Fibroblast of skin of left quadriceps (primary cell): ENCODE measurements at regions not wholly inside any gene's neighbourhood (a gene's known extent, or its start where the extent isn't known, plus 50 kb on each side); places are given as distances from the start of the nearest gene placed in this dataset.

Source experiments
- DNase-seq, 2 experiments: peaks; one replicate each; pipeline ENCODE4 v3.0.0-alpha.2; 2013; ENCODE audit warnings: low read depth in 2 of 2

DNA sequence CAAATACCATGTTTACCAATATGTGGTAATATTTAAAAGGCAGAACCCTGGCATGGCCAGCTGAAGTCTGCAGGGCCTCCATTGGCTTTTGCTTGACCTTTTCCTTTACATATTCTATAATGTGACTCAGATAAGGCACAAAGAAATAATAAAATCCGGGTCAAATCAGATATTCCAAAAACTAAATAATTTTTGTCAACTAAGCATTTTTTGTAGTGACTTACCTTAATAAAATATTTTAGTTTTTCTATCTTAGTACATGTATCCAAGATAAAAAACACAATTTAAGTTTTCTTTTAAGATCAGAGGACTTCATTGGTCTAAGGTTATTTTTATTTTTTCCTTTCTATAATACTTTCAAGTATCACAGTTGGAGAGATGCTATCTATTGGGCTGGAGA lies 179.4 kb upstream of the ADAMTS5 start:
- no peak for DNase-seq

DNA sequence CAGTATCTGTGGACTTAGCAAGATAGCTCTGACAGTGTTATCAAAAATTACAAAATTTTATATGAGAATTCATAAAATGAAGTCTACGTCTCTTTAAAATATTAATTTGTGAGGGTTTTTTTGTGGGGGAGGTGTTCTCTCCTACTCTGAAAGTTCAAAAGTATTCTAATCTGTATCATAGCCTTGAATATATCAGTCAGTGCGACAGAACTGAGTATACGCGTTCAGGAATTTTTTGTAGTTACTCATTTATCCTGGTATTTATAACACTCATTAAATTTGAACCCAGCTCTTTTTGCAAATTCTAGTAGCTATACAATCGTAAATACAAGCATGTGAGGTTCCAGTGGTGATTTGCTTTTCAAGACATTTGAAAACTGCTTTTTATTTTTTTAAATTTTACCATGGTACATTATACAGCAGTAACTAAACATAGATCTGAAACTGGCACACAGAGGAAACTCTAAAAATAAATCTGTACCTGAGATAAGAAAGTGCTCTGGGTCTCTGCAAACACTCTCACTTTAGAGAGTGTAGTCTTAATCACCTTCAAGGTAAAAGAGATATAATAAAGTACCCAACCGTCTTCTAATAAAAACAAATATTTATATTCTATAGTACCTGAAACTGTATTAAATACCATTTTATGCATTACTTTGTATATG lies 178.4 kb upstream of the ADAMTS5 start:
- DNase-seq = no peak

DNA sequence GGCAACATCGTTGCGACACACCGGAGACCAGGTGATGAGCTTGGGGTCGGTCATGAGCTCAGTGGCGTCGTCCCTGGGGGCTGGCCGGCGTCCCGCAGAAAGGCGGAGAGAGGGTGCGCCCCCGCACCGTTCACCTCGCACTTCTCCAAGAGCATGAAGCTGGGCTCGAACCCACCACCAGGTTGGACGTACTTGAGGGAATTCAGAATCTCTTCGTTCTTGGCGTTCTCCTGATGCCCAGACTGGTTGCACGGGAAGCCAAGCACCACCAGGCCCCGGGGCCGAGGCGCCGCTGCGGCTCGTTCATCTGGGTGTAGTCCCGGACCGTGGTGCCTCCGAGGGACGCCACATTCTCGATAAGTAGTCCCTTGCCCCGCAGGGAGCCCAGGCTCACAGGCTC lies 176.6 kb upstream of the ADAMTS5 start:
- no peak for DNase-seq

GRCh38 chr21:27139526-27139925 lies 172.6 kb upstream of the ADAMTS5 start:
- no peak for DNase-seq

DNA sequence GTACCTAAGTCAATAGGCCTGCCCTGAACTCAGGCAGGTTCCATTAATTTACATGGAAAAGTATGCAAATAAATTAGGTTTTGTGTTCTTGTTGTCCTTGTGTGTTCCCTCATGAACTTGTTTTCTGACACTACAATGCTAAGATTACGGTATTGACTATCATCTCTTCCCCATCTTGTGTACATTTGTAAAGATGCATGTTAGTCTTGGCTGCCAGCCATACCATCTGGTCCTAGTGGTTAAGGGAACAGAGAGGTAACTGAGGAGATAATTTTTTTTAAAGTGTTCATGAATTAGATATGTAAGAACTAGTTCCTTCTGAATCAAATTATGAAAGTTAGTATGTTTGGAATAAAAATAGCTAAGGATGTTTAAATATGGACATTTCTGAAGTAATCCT lies 167.6 kb upstream of the ADAMTS5 start:
- peak in 1 of 2 experiments; percentile 24 for DNase-seq

DNA sequence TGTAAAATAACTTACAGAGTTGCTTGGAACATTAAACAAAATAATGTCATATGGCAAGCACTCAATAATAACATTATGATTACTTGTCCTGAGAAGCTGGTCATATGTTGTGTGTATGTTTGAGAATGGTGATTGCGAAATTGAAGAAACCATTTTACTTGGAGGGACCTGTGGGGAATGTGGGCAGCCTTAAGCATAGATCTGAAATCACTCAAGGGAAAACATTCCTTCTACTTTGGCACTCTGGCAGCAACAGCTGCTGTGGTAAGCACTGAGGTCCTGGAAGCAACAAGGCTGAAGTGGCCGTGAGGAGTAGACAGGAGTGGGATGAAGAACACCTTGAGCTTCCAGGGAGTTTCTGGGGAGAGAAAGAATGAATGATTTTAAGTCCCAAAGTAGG lies 165.4 kb upstream of the ADAMTS5 start:
- DNase-seq = peak; percentile 47 to 53

DNA sequence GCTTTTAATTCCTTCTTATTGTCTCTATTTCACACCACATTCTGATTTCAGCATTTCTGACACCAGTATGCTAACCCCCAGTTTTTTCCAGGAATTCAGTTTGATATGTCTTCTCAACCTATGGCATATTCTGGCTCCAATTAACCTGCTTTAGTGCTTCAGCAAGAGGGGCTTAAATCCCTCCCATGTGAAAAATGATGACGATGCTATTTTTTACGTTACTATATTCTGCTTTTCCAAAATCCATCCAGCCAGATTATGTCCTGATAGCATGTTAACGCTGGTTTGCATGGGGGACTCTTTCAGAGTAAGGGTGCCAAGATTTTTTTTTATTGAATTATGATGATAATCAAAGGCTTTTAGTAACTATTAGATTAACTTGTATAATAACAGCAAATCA lies 163.3 kb upstream of the ADAMTS5 start:
- no peak for DNase-seq

GRCh38 chr21:27129694-27130093 lies 162.8 kb upstream of the ADAMTS5 start:
- DNase-seq = no peak

DNA sequence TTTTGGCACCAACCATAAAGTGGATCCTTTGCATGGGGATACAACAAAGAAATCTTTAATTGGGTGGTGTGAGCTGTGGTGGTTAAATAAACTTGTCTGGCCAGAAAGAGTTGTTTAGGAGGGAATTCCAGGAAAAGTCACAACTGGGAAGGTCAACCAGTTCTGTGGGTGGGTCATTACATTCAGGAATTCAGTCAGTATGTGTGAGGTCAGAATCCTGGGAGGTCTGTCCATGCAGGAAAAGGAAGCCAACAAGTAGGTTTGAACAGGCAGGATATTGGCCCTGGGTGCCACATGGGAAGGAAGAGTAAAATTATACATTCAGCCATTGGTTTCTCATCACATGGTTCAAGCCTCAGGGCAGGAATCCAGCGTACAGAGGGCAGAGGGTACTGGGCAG lies 162.3 kb upstream of the ADAMTS5 start:
- no peak for DNase-seq

GRCh38 chr21:27126140-27126539 lies 159.3 kb upstream of the ADAMTS5 start:
- no peak for DNase-seq

- no peak for DNase-seq
Observed at GRCh38 chr21:27122686-27123085, 155.8 kb upstream of the ADAMTS5 start.

DNA sequence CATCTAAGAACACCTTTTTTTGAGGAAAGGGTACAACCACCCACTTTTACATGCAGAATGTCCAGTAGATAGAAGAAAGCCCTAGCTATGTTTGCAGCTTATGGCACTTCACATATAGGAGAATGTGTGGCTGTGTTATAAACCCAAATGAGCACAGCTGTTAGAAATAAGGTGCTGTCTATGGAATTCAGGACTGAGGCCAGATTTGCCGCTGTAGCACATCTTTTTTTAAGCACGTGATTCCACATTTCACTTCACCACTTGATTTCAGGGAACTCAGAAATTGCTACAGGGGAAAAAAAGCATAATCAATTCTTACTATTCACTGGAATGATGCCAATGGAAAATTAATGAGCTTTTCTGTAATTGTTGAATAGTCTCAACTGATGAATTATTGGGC lies 147.2 kb upstream of the ADAMTS5 start:
- no peak for DNase-seq

- no peak for DNase-seq
Observed at GRCh38 chr21:27112186-27112585, 145.3 kb upstream of the ADAMTS5 start.

DNA sequence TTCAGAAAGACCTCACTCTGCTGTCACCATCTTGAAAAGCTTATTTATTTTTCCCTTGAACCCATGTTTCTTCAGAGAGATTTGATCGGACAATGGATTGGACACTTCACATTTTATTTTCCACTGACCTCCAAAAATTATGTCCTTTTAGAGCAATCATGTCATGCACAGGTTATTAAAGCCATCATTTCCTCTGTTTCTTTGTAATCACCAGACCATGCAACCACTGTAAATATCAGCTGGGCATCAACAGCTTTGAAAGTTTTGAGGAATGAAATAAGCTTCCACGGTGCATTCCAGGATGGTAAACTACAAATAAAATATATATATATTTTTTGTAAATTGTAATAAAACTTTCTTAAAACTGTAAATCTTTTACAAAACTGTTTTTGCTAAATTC lies 144.1 kb upstream of the ADAMTS5 start:
- DNase-seq = no peak

GRCh38 chr21:27108701-27109100 lies 141.8 kb upstream of the ADAMTS5 start:
- DNase-seq = no peak

- no peak for DNase-seq
Observed at GRCh38 chr21:27108228-27108627, 141.3 kb upstream of the ADAMTS5 start.

- no peak for DNase-seq
Observed at GRCh38 chr21:27104846-27105431, 138.1 kb upstream of the ADAMTS5 start.

GRCh38 chr21:27103768-27104167 lies 136.9 kb upstream of the ADAMTS5 start:
- no peak for DNase-seq

- peak in 1 of 2 experiments; percentile 29 for DNase-seq
Observed at GRCh38 chr21:27101523-27101922, 134.6 kb upstream of the ADAMTS5 start.

DNA sequence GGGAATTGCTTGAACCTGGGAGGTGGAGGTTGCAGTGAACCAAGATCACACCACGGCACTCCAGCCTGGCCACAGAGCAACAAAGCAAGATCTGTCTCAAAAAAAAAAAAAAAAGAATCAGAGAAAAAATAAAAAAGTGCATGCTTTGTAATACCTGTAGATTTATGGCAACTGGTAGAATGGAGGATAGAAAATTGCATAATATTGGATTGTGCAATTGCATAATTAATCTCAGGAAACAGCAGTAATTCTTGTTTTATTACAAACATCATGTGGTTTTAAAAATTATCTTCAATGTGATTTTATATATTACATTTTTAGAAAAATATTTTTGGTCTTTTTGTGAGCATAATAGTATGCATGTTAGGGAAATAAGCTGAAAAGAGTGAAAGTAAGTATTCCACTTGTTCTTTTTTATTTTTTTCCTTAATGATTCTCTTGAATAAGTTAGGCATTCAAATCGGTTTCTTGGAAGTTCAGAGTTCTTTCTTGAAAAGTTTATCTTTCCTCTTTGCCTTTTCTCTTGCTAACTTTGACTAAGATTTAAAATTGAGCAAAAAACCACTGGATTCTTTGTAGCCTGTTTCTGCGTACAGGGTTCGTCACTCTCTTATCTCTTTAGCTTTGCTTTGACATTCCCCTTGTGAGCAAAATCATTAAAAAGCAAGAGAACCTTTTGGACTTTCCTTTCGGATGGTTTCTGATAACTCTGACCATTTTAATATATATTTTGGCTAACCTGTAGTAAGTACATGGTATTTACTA lies 127.5 kb upstream of the ADAMTS5 start:
- DNase-seq = peak; percentile 40 to 56

DNA sequence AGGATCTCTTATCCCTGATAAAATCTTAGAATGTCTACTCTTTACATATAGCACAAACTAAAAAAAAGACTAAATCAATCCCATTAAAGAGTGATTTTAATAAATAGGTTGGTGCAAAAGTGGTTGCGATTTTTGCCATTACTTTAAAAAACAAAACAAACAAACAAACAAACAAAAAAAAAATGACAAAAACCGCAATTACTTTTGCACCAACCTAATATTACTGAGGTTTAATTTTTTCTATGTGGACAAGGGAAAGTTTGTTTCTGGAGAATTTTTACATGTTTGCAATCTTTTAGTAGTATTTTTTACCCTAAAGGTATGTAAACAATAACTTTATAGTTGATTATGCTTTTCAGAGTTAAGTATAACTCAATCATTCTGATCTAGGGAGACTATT lies 119.7 kb upstream of the ADAMTS5 start:
- DNase-seq = no peak

DNA sequence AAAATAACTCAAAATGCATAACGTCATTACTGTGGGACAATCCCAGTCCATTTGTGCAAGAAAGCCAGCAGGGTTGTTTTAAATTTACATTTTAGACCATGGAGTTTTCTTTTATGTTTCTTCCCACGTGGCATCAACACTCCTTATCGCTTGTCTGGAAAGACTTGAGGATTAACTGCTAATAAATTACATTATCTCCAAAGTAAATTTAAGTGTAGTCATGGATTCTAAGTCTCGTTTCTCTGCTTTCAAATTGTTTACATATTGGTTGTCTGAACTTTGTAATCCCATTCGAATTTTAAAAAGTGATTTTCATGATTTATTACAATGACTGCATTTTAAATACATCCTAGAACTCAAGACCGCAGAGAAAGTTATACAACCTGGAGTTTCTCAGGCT lies 119.3 kb upstream of the ADAMTS5 start:
- DNase-seq = no peak

DNA sequence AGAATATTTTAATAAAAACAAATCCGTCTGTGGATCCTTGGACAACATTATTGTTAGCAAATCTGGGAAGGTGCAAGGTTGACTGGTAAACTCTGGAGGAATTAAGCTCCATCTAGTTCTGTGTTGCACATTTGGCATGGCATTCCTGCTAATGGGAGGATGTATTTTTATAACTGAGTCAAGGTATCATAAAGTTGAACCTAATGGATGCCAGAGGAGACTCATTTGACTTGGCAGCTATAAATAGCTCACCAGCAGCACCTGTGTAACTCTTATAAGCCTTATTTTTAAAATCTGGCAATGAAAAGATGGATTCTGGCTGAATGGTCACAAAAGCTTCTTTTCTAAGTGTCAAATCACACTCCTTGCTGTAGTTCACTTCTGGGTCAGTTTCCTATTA lies 118.5 kb upstream of the ADAMTS5 start:
- DNase-seq = no peak
